GM21786 (cell line): ENCODE measurements at regions not wholly inside any gene's neighbourhood (a gene's known extent, or its start where the extent isn't known, plus 50 kb on each side); places are given as distances from the start of the nearest gene placed in this dataset.

Experiments used
- ATAC-seq: cut with Tn5 transposase; IDR thresholded peaks from one replicate; pipeline ENCODE4 v1.9.1; 2021; ENCODE audit not compliant: unreplicated experiment

- no peak for ATAC-seq
Measured at GRCh38 chr5:61887271-61887670, 418.7 kb upstream of the KIF2A start.

GRCh38 chr5:61894046-61894445, 412.0 kb upstream of the KIF2A start:
- no peak for ATAC-seq

DNA sequence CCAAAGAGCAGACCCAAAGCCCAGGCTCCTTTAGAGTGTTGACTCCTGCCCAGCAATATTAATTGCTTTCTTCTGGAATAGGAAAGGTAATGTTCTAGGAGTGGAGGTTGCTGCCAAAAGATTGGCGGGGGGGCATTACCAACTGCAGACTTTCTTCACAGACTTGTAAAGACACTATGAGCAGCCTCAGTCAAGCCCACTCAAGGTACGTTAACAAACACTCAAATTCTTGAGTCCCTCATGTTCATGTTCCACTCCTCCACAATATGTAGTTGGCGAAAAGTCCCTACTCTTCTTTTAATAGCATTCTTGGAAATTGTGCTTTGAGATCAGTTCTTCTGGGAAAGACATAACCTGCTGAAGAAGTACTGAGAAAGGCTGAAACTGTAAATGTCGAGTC, 409.2 kb upstream of the KIF2A start:
- ATAC-seq: no peak

DNA sequence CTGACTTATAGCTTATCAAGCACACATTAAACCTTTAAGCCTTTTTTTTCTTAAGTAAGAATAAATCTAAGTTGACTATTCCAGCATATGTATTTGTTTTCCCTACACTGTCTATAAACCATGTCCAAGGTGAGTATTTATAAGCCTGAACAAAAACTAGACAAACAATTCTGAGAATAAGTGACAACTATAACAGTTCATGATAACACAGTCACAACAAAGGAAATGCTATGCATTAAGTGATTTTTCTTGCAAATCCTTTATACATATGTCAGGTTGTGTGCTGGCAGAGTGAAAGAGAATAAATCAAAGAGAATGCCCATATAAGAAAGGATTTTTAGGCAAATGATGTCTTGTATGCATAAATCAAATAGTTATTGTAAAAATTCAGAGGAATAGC, 408.8 kb upstream of the KIF2A start:
- ATAC-seq: no peak

DNA sequence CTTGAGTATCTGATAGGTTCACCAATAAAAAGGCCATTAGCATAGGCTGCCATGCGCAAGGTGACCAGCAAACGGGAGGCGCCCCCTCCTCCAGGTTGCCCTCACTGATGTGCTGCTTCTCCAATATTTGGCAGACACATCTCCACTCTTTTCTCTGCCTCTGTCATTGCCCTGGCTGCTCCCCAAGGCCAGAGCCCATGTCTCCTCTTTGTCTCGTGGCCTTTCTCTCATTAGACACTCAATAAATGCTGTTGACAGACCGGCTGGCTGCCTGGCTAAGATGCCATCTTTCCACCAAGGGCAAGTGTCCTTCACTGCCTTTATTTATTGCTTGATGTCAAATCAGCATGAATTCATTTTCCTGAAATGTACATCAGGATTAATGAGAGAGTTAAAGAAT, 404.0 kb upstream of the KIF2A start:
- ATAC-seq: no peak

DNA sequence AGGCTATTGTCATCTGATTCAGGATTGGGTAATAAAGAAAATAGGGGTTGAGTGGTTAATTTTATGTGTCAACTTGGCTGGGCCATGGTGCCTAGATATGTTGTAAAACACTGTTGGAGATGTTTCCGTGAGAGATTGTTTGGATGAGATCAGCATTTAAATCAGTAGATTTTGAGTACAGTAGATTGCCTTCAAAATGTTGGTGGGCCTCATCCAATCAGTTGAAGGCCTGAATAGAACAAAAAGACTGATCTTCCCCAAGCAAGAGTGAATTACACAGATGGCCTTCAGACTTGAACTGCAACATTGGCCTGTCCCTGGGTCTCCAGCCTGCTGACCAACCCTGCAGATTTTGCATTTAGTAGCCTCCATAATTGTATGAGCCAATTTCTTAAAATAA, 401.3 kb upstream of the KIF2A start:
- no peak for ATAC-seq

DNA sequence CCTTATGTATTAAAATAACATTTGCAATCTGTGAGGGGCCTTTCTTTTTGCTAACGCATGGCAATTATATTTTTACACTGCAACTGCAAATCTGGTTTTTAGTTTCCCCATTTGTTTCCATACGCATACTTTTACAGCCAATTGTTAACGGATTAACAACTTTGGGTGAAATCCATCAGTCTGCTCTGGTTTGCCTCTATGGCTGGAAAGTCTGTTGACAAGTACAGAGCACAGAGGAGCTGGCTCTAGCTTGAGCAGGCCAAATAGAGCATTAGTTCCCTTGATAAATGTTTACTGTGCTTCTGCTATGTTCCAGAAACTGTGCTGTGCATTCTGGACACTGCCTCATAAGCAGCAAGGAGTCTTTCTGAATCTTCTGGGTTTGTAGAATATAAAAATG, 400.4 kb upstream of the KIF2A start:
- ATAC-seq: no peak

- no peak for ATAC-seq
Measured at GRCh38 chr5:61906820-61907219, 399.2 kb upstream of the KIF2A start.

DNA sequence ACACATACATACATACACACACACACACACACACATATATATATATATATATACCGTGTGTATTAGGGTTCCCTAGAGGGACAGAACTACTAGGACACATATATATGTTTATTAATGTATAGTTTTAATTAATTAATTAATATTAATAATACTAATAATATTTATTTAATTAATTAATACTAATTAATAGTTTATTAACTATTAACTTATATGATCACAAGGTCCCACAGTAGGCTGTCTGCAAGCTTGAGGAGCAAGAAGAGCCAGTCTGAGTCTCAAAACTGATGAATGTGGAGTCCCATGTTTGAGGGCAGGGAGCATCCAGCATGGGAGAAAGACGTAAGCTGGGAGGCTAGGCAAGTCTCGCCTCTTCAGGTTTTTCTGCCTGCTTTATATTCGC, 398.0 kb upstream of the KIF2A start:
- no peak for ATAC-seq

DNA sequence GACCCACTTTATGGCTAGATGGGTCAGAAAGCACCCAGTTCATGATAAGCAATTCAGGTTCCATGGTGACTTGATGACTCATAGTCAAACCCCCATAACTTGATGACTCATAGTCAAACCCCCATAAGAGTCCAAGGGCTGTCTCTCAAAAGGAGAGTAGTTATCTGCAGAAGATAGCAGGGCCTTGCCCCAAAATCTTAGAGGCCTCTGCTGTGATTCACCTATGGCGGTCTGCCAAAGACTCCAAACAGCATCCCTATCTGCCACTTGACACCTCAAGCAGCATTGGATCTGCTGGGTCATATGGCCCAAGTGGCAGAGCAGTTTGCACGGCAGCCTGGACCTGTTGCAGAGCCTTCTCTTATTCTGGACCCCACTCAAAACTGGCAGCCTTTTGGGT, 395.2 kb upstream of the KIF2A start:
- ATAC-seq: no peak

- ATAC-seq: no peak
Measured at GRCh38 chr5:61912559-61912958, 393.4 kb upstream of the KIF2A start.

DNA sequence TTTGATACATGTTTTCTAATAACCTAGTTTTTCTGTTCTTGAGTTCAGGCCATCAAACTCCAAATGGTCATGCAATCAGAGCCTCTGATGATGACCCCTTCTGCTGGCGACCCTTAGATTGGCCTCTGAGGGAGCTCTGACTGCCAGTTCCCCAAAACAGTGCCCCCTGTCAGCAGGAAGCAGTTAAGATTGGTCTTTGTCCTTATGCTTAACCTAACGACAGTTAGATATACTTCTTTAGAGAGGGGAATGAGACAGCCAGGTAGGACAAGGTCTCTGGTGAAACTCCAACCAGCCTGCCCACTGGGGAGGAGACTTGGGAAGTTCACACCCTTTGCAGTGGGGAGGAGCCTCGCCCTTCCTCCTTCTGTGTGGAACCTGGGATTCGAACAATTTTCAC, 390.4 kb upstream of the KIF2A start:
- ATAC-seq: no peak

GRCh38 chr5:61916621-61917620, 389.1 kb upstream of the KIF2A start:
- ATAC-seq: no peak

- ATAC-seq: no peak
Measured at GRCh38 chr5:61918611-61919010, 387.4 kb upstream of the KIF2A start.

DNA sequence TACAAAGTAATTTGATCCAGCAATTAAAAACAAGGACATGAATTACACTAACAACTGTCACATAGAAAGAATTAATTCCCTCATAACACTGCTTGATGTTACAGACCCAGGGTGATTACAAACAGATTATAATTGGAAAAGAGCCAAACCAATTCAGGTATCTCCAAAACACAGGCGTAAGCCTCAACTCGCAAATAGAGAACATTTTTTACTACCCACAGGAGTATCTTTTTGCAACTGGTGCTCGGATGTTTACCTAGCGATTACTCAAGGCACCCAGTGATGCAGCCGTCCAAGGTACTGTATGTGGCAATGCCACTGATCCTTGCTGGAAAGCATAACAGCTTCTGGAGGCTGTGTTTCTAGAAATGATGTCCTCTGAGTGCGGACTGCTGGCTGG, 386.1 kb upstream of the KIF2A start:
- ATAC-seq: no peak

DNA sequence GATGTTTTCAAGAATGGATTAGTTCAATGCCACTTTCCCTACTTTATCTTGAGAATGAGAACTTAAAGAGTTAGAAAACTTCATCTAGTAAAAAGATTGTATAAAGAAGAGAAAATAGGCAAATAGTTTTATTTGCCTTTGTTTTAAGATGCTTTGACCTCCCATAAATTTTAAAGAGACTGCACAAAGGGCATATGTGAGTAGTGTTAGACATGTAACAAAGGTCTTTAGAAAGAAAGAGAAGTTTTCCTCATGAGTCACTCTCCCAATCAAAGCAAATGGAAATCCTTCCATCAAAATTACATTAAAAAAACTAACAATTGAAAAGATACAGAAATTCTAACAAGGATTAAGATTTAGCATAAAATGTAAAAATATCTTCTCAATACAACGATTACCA, 381.8 kb upstream of the KIF2A start:
- ATAC-seq: no peak

DNA sequence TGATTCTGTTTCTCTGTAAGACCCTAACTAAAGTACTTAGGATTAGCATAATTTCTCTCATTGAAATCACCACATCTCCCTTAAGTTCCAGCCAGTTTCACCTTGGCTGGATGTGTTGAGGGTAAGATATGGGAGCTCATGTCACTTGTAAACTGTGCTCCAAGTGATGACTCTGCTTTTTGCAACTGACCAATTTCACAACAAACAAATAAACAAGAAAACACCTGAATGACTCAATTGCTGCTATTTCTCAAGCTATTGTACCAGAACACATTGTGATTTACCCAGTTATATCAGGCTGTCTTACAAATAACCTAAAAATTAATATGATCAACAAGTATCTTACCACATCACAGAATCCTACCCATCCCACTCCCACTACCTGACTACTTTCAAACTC, 379.1 kb upstream of the KIF2A start:
- ATAC-seq: no peak

- ATAC-seq: no peak
Measured at GRCh38 chr5:61931236-61931635, 374.8 kb upstream of the KIF2A start.

DNA sequence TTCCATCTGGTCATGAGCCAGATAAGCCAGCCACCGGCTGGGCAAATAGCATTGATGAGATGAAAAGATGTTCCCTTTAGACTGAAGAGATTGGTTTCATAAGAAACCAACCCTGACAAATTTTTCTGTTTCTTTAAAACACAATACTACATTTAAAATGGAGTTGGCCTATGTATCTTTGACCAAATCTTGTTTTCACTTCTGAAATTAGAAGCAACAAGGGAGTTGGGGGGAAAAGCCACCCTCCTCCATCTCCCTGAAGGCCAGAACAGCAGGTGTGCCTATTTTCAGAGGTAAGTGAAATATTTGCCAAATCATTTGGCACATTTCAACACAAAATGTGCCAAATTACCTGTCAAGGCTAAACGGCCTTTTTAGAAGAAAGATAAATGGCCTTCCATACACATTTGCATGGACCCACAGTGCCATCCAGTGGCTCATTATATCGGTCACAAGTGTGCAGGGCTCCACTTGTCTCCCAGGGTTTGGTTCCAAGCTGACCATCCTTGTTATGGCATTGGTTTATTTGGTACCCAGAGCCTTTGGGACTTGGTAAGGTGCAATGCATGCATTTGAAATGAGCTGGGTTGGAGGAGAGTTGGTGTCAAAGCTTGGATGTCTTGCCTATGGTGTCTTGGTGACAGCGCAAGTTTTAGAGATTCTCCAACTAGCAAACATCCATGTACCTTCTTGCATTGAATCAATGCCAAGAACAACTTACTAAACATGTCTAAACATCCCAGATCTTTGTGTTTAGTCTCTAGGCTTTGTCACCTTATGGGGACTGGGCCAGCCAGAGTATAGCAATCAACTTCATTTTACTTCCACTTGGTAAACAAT, 372.0 kb upstream of the KIF2A start:
- ATAC-seq: no peak

DNA sequence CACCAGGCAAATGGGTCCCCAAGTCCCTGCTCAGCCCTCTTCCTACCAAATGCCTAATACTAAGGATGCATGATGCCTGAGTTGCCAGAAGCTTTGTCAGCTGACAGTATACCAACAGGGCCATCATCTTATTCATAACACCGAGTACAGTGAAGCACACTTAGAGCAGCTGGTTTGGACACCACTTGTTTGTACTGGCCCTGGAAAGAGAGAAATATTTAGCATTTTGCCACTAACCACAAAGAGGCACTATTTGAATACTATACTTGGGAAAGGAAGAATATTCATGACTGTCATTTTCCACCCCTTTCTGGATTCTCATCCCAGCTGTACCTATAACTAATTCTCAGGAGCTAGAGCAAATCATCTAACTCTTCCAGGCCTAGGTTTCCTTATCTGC, 364.4 kb upstream of the KIF2A start:
- ATAC-seq: no peak

GRCh38 chr5:61942462-61943049, 363.4 kb upstream of the KIF2A start:
- ATAC-seq: no peak

DNA sequence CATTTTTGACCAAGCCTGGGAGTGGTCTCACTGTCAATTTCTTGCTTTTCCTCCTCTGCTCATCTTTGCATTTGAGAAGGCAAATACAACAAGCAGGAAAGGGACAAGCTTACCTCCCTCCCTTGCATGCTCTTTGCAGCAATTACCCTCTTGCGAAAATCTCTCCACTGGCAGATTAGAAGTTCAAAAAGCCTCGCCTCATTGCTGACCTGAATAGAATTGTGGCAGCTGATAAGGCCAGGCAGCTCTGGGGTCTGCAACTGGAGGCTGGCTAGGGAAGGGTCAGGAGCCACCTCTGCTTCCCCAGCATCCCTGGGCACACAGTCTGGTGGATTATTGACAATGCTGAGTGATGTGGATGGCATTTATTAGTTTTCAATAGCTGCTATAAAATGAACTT, 362.3 kb upstream of the KIF2A start:
- no peak for ATAC-seq
